ENCODE measurements at regions not wholly inside any gene's neighbourhood (a gene's known extent, or its start where the extent isn't known, plus 50 kb on each side); places are given as distances from the start of the nearest gene placed in this dataset.

DNA sequence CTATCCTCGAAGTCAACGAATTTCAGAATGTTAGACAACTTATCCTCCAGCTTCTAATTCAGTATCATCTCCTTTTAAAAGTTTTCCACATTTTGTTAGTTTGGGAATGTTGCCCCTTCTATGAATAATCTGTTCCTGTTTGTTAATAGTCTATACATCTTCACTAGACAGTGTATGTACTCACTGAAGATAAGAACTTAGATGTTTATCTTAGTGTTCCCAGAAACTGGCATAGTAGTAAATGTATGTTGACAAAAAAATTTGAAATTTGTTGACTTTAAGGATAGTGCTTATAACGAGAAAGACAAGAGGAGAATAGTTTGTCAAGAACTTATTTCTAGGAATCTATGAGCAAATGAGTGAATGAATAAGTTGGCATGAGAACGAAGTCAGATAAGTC, 162.0 kb upstream of the GULP1 start:
- H3K36me3 Mint-ChIP-seq (ENCODE audit: low read depth) = no peaks in the 10 kb centered on the region
- no peak for TF ChIP-seq CTCF (IDR thresholded peaks at IDR 0.05; ENCODE audit: unreplicated experiment in 3 of 3)
- no peaks in the 10 kb centered on the region for H3K27me3 Mint-ChIP-seq (ENCODE audit: low read depth)
- H3K4me1 Mint-ChIP-seq = no peaks in the 10 kb centered on the region
- no peak overlapping the region for H3K27ac Mint-ChIP-seq
- peaks cover 10% of the 10 kb centered on the region for H3K9me3 Mint-ChIP-seq
- no peak overlapping the region for H3K4me3 Mint-ChIP-seq

- H3K9me3 Mint-ChIP-seq = peaks cover 10% of the 10 kb centered on the region
- TF ChIP-seq CTCF (IDR thresholded peaks at IDR 0.05; ENCODE audit: unreplicated experiment in 3 of 3) = no peak
- no peaks in the 10 kb centered on the region for H3K4me1 Mint-ChIP-seq
- no peak overlapping the region for H3K4me3 Mint-ChIP-seq
- H3K27ac Mint-ChIP-seq = no peak overlapping the region
- H3K27me3 Mint-ChIP-seq (ENCODE audit: low read depth) = no peaks in the 10 kb centered on the region
- H3K36me3 Mint-ChIP-seq (ENCODE audit: low read depth) = no peaks in the 10 kb centered on the region
Observed at GRCh38 chr2:188130317-188130716, 161.4 kb upstream of the GULP1 start.

DNA sequence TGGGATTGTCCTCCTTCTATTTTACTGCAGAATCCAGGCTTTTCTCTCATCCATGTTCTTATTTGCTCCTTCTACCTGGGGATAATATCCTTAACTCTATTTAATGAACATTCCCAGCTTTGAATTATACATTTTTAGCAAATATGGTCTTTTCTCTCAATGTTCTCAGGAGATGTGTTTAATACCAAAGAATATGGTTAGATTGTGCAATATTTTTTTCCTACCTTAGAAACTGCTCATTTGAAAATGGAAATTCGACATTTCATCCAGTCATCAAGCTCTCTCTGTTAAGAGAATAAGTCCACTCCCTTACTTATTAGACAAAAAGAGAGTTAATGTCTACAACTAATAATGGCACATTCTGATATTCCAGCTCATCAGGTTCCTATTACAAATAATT, 160.4 kb upstream of the GULP1 start:
- Mint-ChIP-seq H3K4me3 (no peak overlapping the region), H3K27ac (no peak overlapping the region), H3K9me3 (peaks cover 10% of the 10 kb centered on the region), H3K36me3 (ENCODE audit: low read depth) (no peaks in the 10 kb centered on the region), H3K27me3 (ENCODE audit: low read depth) (no peaks in the 10 kb centered on the region), H3K4me1 (no peaks in the 10 kb centered on the region)
- TF ChIP-seq CTCF (IDR thresholded peaks at IDR 0.05; ENCODE audit: unreplicated experiment in 3 of 3) = no peak

DNA sequence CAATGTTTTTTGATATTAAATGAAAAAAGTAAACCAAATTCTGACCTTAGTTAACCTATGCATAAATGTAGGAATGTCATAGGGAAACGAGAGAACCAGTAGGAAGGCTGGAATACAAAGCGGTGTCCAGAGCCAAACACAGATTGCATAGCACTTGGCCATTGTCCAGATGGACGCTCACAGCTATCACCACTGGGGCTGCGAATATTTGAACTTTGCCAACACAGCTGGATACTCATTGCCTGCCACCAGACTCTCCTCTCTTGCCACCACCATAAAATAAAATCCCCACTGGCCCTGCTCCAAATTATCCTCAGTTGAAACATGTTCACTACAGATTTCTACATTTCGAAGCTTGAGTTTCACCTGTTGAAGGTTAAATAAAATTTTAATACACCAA, 159.3 kb upstream of the GULP1 start:
- no peak for TF ChIP-seq CTCF (IDR thresholded peaks at IDR 0.05; ENCODE audit: unreplicated experiment in 3 of 3)
- H3K9me3 Mint-ChIP-seq = peaks cover 10% of the 10 kb centered on the region
- H3K36me3 Mint-ChIP-seq (ENCODE audit: low read depth) = no peaks in the 10 kb centered on the region
- no peaks in the 10 kb centered on the region for H3K4me1 Mint-ChIP-seq
- no peak overlapping the region for H3K4me3 Mint-ChIP-seq
- H3K27me3 Mint-ChIP-seq (ENCODE audit: low read depth) = no peaks in the 10 kb centered on the region
- H3K27ac Mint-ChIP-seq = no peak overlapping the region

DNA sequence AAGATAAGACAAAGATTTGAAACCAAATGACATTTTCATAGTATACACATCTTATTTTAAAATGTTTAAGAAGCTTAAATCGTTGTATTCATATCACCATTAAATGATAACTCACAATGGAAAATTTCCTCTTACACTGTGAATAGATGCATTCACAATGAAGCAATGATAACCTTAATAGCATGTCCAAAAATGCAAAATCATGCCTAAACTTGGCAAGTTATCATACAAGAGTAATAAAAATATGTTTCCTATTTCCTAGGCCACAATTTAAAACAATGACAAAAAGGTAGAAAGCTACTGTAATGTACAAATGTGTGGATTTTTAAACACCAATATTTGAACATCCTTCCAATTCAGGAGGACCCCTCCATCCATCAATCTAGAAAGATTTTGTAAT, 157.4 kb upstream of the GULP1 start:
- Mint-ChIP-seq H3K36me3 (ENCODE audit: low read depth) (no peaks in the 10 kb centered on the region), H3K27ac (no peak overlapping the region), H3K9me3 (peaks cover 10% of the 10 kb centered on the region)

More for the DNA sequence above, 157.4 kb upstream of the GULP1 start:
- Mint-ChIP-seq H3K4me1 (no peaks in the 10 kb centered on the region), H3K27me3 (ENCODE audit: low read depth) (no peaks in the 10 kb centered on the region), H3K4me3 (no peak overlapping the region)
- no peak for TF ChIP-seq CTCF (IDR thresholded peaks at IDR 0.05; ENCODE audit: unreplicated experiment in 3 of 3)

Data from nephron (organoid).